Ishikawa (cell line): ENCODE measurements at regions not wholly inside any gene's neighbourhood (a gene's known extent, or its start where the extent isn't known, plus 50 kb on each side); places are given as distances from the start of the nearest gene placed in this dataset.

Experiments used
- CEBPB ChIP-seq: IDR thresholded peaks from 2 replicates; pipeline ENCODE4 v1.6.1; 2012
- CREB1 ChIP-seq: IDR thresholded peaks from 2 replicates; pipeline ENCODE4 v1.6.1; 2012; ENCODE audit warnings: low read depth
- EGR1 ChIP-seq: IDR thresholded peaks from 2 replicates; pipeline ENCODE4 v1.6.1; 2012
- EP300 ChIP-seq: IDR thresholded peaks from 2 replicates; pipeline ENCODE4 v1.6.1; 2012; ENCODE audit warnings: borderline replicate concordance
- FOXM1 ChIP-seq: IDR thresholded peaks from 2 replicates; pipeline ENCODE4 v1.6.1; 2012; ENCODE audit warnings: low read depth, borderline replicate concordance
- NFIC ChIP-seq: IDR thresholded peaks from 2 replicates; pipeline ENCODE4 v1.6.1; 2012
- RAD21 ChIP-seq: IDR thresholded peaks from 2 replicates; pipeline ENCODE4 v1.6.1; 2012; ENCODE audit warnings: low read depth
- REST ChIP-seq: IDR thresholded peaks from 2 replicates; pipeline ENCODE4 v1.6.1; 2012; ENCODE audit warnings: low read depth, mild to moderate bottlenecking
- TAF1 ChIP-seq: IDR thresholded peaks from 2 replicates; pipeline ENCODE4 v1.6.1; 2012; ENCODE audit warnings: low read depth, mild to moderate bottlenecking
- TCF12 ChIP-seq: IDR thresholded peaks from 2 replicates; pipeline ENCODE4 v1.6.1; 2012; ENCODE audit warnings: low read depth
- TEAD4 ChIP-seq: IDR thresholded peaks from 2 replicates; pipeline ENCODE4 v1.6.1; 2012
- USF1 ChIP-seq: IDR thresholded peaks from 2 replicates; pipeline ENCODE4 v1.6.1; 2012
- YY1 ChIP-seq: IDR thresholded peaks from 2 replicates; pipeline ENCODE4 v1.6.1; 2012; ENCODE audit warnings: low read depth
- ZBTB7A ChIP-seq: IDR thresholded peaks from 2 replicates; pipeline ENCODE4 v1.6.1; 2012; ENCODE audit warnings: low read depth
- TF ChIP-seq, protein P1 (sequence below): IDR thresholded peaks from 2 replicates; pipeline ENCODE4 v1.6.1; 2012

- TF ChIP-seq YY1: no peak
- no peak for TF ChIP-seq TAF1
- no peak for TF ChIP-seq USF1
- no peak for TF ChIP-seq CEBPB
- TF ChIP-seq TEAD4: no peak
- no peak for TF ChIP-seq REST
- TF ChIP-seq NFIC: no peak
Measured at GRCh38 chr20:3354247-3354646, 53.2 kb downstream of the DNAAF9 start.

GRCh38 chr20:3353646-3354045 lies 53.8 kb downstream of the DNAAF9 start:
- TF ChIP-seq EP300: no peak

- TF ChIP-seq, protein P1, sequence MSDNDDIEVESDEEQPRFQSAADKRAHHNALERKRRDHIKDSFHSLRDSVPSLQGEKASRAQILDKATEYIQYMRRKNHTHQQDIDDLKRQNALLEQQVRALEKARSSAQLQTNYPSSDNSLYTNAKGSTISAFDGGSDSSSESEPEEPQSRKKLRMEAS: no peak
- no peak for TF ChIP-seq EP300
- TF ChIP-seq EGR1: no peak
- TF ChIP-seq YY1: no peak
- TF ChIP-seq RAD21: no peak
- TF ChIP-seq USF1: no peak
- TF ChIP-seq CREB1: no peak
Measured at GRCh38 chr20:3352202-3352601, 55.3 kb downstream of the DNAAF9 start.

- no peak for TF ChIP-seq USF1
- TF ChIP-seq TEAD4: no peak
- TF ChIP-seq, protein P1: no peak
- no peak for TF ChIP-seq ZBTB7A
- no peak for TF ChIP-seq REST
- TF ChIP-seq YY1: no peak
- no peak for TF ChIP-seq CREB1
- no peak for TF ChIP-seq EP300
- no peak for TF ChIP-seq EGR1
- no peak for TF ChIP-seq TCF12
- TF ChIP-seq CEBPB: no peak
- TF ChIP-seq FOXM1: no peak
- no peak for TF ChIP-seq RAD21
- no peak for TF ChIP-seq TAF1
- TF ChIP-seq NFIC: no peak
Measured at GRCh38 chr20:3350422-3350821, 57.0 kb downstream of the DNAAF9 start.

- TF ChIP-seq FOXM1: no peak
- TF ChIP-seq TAF1: no peak
- no peak for TF ChIP-seq RAD21
- no peak for TF ChIP-seq USF1
- TF ChIP-seq CREB1: no peak
- no peak for TF ChIP-seq TEAD4
Measured at GRCh38 chr20:3349786-3350185, 57.7 kb downstream of the DNAAF9 start.

- TF ChIP-seq EP300: no peak
- no peak for TF ChIP-seq TAF1
- TF ChIP-seq, protein P1: no peak
- no peak for TF ChIP-seq YY1
- no peak for TF ChIP-seq TEAD4
- no peak for TF ChIP-seq TCF12
- no peak for TF ChIP-seq USF1
- TF ChIP-seq NFIC: no peak
- TF ChIP-seq ZBTB7A: no peak
- TF ChIP-seq CREB1: no peak
- no peak for TF ChIP-seq FOXM1
- TF ChIP-seq CEBPB: no peak
- no peak for TF ChIP-seq EGR1
- no peak for TF ChIP-seq REST
- no peak for TF ChIP-seq RAD21
Measured at GRCh38 chr20:3342766-3343165, 64.7 kb downstream of the DNAAF9 start.
